ENCODE measurements at regions not wholly inside any gene's neighbourhood (a gene's known extent, or its start where the extent isn't known, plus 50 kb on each side); places are given as distances from the start of the nearest gene placed in this dataset.
A peak's percentile ranks its signal among the peaks of the same experiment; 100 is the strongest.

DNA sequence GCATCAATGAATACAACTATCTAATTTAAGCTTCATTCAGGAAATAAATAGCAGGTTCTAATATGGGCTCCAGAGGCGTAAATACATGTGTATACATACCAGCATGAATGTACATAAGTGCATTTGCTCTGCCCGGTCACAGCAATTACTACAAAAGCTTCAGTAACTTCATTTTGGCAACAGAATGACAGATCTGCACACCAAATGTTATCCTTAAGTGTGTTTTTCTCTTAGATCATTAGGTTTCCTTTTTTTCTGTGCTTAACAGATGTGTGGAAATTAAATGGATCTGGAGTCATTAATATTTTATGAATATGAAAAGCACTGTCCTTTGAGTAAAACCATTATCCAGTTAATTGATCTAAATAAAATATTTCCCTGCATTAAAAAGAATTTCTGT lies 159.0 kb upstream of the MEOX2 start:
- no peaks in the 10 kb centered on the region for H3K27me3 ChIP-seq (ENCODE audit: control insufficient read depth, insufficient read depth, low read length)
- DNase-seq: no peak
- H3K9me3 ChIP-seq (replicated peaks; ENCODE audit: control insufficient read depth, low read depth, low read length): no peaks in the 10 kb centered on the region
- H3K36me3 ChIP-seq (ENCODE audit: control insufficient read depth, insufficient read depth, low read length): no peaks in the 10 kb centered on the region
- no CpG with 5 or more reads among the region's 2 CpGs for WGBS (ENCODE audit: insufficient coverage)
- no peak overlapping the region for H3K27ac ChIP-seq (ENCODE audit: low read length)
- H3K4me1 ChIP-seq (ENCODE audit: control insufficient read depth, insufficient read depth, low read length): peaks cover 3% of the 10 kb centered on the region
- H3K4me3 ChIP-seq (ENCODE audit: low read length): no peak overlapping the region

DNA sequence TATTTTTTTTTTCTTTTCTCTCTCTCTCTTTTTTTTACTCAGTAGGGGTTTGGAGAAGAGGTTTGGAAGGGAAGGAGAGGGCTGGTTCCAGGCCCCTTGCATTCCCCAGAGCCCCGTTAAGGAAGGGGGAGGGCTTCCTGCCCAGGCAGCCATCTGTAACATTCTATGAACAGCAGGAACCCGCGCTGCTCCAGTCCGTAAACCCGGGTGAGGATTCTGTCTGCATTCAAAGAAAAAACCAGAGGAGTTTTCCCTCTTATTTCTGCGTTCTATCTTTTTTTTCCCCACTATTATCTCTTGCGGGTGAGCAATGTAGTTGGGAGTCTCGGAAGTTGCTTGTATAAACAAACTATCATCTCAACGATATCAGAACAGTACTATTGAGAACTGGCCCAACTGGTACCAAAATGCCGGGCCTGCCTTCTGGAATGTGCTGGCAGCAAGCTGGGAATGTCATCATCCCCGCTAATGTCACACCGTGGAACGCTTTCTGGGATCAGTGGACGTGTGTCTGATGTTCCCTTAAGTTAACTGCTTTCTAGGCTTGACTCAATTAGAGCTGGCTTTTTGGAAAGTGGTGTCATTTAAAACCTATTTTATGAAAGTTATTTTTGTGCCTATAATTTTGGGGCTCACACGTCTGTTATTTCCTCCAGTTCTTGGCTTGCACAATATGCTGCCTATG lies 153.1 kb upstream of the MEOX2 start:
- H3K27me3 ChIP-seq (ENCODE audit: control insufficient read depth, insufficient read depth, low read length): no peaks in the 10 kb centered on the region
- H3K27ac ChIP-seq (ENCODE audit: low read length): peak overlapping the region; percentile 96
- WGBS (ENCODE audit: insufficient coverage): 4% methylated on average over 6 of the region's 15 CpGs
- peak; percentile 96 for DNase-seq
- H3K36me3 ChIP-seq (ENCODE audit: control insufficient read depth, insufficient read depth, low read length): no peaks in the 10 kb centered on the region
- H3K4me1 ChIP-seq (ENCODE audit: control insufficient read depth, insufficient read depth, low read length): peaks cover 5% of the 10 kb centered on the region
- no peaks in the 10 kb centered on the region for H3K9me3 ChIP-seq (replicated peaks; ENCODE audit: control insufficient read depth, low read depth, low read length)
- H3K4me3 ChIP-seq (ENCODE audit: low read length): peak overlapping the region; percentile 40

DNA sequence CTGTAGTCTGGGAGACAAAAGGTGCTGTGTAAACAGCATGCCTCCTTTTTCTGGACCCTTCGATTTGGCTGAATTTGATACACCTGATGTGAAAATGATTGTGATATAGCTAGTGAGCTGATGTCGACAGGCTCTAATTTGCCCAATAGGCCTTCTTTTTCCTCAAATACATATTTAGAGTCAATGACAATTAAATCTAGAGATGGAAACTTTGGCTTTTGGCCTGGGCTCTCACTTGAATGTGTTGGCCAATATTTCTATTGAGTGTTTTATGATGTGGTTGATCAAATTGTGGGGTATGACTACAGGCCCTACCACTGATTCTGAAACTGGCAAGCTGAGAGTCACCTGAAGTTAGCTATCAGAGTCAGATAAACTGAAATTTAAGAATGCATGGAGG lies 151.8 kb upstream of the MEOX2 start:
- H3K27ac ChIP-seq (ENCODE audit: low read length): peak overlapping the region; percentile 96
- H3K36me3 ChIP-seq (ENCODE audit: control insufficient read depth, insufficient read depth, low read length): no peaks in the 10 kb centered on the region
- H3K27me3 ChIP-seq (ENCODE audit: control insufficient read depth, insufficient read depth, low read length): no peaks in the 10 kb centered on the region
- peak; percentile 65 for DNase-seq
- no peaks in the 10 kb centered on the region for H3K9me3 ChIP-seq (replicated peaks; ENCODE audit: control insufficient read depth, low read depth, low read length)
- H3K4me3 ChIP-seq (ENCODE audit: low read length): no peak overlapping the region
- H3K4me1 ChIP-seq (ENCODE audit: control insufficient read depth, insufficient read depth, low read length): peaks cover 5% of the 10 kb centered on the region
- WGBS (ENCODE audit: insufficient coverage): no CpG with 5 or more reads among the region's 2 CpGs

DNA sequence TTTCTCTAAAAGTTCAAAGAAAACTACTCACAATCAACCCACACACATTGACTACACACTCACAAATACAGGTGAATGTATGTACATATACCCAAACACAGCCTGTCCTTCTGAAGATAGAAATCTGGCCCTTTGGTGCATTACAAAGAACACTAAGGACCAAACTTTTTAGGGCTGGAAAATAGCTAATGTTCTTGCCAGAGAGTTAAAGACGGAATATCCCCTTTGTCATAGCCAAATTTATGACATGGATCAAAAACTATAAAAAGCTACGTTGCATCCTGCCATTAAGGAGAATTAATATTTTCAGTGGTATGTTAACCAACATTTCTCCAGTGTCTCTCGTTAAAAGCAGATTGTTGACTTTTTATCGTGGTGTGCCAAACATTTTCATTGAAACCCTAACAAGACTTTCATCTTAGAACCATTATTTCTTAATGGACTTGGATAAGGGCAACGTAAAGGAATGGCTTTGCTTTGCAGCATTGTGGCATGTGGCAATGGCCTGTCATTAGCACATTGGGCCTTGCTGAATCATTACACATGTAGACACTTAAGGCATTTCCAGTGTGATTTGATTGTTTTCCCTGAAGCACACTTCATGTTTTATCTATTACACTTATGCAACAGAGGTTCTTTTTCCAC lies 150.9 kb upstream of the MEOX2 start:
- Histone ChIP-seq H3K27ac (ENCODE audit: low read length) (peak overlapping the region; percentile 96), H3K9me3 (replicated peaks; ENCODE audit: control insufficient read depth, low read depth, low read length) (no peaks in the 10 kb centered on the region), H3K4me3 (ENCODE audit: low read length) (no peak overlapping the region), H3K4me1 (ENCODE audit: control insufficient read depth, insufficient read depth, low read length) (peaks cover 8% of the 10 kb centered on the region), H3K36me3 (ENCODE audit: control insufficient read depth, insufficient read depth, low read length) (no peaks in the 10 kb centered on the region), H3K27me3 (ENCODE audit: control insufficient read depth, insufficient read depth, low read length) (no peaks in the 10 kb centered on the region)
- no CpG with 5 or more reads among the region's 5 CpGs for WGBS (ENCODE audit: insufficient coverage)
- peak; percentile 86 for DNase-seq

DNA sequence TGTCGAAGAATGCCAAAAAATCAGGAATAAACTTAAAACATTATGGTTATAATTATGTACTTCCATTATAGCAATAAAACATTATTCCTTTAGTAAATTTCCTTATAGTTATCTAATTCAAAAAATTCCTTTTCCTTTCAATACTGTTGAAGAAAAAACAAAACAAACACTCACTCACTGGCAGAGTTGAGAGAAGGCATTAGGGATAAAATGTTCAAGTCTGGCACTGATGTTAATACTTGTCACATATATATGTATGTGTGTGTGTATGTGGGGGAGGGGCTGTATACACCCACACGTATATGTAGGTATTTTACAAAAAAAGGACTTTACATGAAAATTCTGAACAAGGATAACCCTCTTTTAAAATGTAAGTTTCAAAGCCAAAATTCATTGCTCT lies 150.2 kb upstream of the MEOX2 start:
- H3K4me1 ChIP-seq (ENCODE audit: control insufficient read depth, insufficient read depth, low read length): peaks cover 8% of the 10 kb centered on the region
- H3K36me3 ChIP-seq (ENCODE audit: control insufficient read depth, insufficient read depth, low read length): no peaks in the 10 kb centered on the region
- peak overlapping the region; percentile 96 for H3K27ac ChIP-seq (ENCODE audit: low read length)
- DNase-seq: peak; percentile 43
- no peaks in the 10 kb centered on the region for H3K9me3 ChIP-seq (replicated peaks; ENCODE audit: control insufficient read depth, low read depth, low read length)
- WGBS (ENCODE audit: insufficient coverage): no CpG with 5 or more reads among the region's 2 CpGs
- no peak overlapping the region for H3K4me3 ChIP-seq (ENCODE audit: low read length)
- H3K27me3 ChIP-seq (ENCODE audit: control insufficient read depth, insufficient read depth, low read length): no peaks in the 10 kb centered on the region

DNA sequence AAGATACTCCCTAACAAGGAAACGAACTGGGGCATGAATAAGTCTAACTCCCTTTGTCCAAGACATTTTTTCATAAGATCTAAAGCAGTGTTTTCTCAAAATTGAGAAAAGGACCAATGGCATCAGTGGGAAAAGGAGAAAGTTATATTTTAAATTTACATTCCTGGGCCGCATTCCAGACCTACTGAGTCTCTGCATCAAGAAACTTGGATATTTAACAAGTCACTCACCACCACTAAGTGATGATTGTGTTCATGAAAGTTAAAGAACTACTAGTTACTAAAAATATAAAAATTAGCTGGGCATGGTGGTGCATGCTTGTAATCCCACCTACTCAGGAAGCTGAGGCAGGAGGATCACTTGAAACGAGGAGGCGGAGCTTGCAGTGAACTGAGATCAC lies 149.6 kb upstream of the MEOX2 start:
- no CpG with 5 or more reads among the region's 4 CpGs for WGBS (ENCODE audit: insufficient coverage)
- Histone ChIP-seq H3K4me3 (ENCODE audit: low read length) (no peak overlapping the region), H3K4me1 (ENCODE audit: control insufficient read depth, insufficient read depth, low read length) (peaks cover 8% of the 10 kb centered on the region), H3K9me3 (replicated peaks; ENCODE audit: control insufficient read depth, low read depth, low read length) (no peaks in the 10 kb centered on the region), H3K36me3 (ENCODE audit: control insufficient read depth, insufficient read depth, low read length) (no peaks in the 10 kb centered on the region), H3K27ac (ENCODE audit: low read length) (no peak overlapping the region), H3K27me3 (ENCODE audit: control insufficient read depth, insufficient read depth, low read length) (no peaks in the 10 kb centered on the region)
- DNase-seq: no peak

DNA sequence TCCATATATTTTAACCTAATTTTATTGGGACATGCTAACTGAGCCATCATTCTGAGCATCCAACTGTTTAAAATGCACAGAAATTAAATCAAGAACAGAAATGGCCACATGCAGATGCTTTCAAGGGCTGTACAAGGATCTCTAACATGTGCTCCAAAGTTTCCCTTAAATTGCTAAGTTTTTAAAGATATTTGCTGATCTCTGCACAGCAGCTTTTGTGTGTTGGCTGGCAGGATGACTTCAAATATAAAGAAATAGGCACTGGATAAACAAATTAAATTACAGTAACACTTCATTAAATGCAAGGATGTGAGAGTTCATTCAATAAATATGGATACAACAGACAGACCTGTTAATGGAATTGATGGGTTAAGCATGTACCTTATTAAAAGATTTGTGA lies 148.0 kb upstream of the MEOX2 start:
- no peak overlapping the region for H3K4me3 ChIP-seq (ENCODE audit: low read length)
- H3K4me1 ChIP-seq (ENCODE audit: control insufficient read depth, insufficient read depth, low read length): peaks cover 5% of the 10 kb centered on the region
- H3K9me3 ChIP-seq (replicated peaks; ENCODE audit: control insufficient read depth, low read depth, low read length): no peaks in the 10 kb centered on the region
- no peak for DNase-seq
- H3K27ac ChIP-seq (ENCODE audit: low read length): no peak overlapping the region
- H3K36me3 ChIP-seq (ENCODE audit: control insufficient read depth, insufficient read depth, low read length): no peaks in the 10 kb centered on the region
- H3K27me3 ChIP-seq (ENCODE audit: control insufficient read depth, insufficient read depth, low read length): no peaks in the 10 kb centered on the region

DNA sequence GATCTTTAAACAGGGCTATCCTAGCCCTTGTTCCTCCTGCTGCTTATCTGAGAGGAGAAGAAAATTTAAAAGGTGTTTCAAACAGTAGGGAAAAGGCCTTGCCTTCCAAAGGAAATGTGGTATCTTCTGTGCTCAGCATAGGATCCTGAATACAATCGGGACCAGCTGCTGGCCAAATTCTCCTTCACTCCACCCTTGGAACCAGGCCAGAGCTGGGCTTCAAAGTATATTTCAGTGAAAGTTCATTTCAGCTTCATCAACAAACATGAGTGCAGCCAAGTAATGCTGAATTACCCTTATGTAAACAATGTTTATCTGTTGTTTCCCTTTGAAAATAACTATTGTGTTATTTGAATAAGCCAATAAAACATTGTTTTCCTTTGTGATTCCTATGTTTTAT lies 146.5 kb upstream of the MEOX2 start:
- H3K9me3 ChIP-seq (replicated peaks; ENCODE audit: control insufficient read depth, low read depth, low read length): no peaks in the 10 kb centered on the region
- WGBS (ENCODE audit: insufficient coverage): no CpG with 5 or more reads among the region's 1 CpG
- DNase-seq: peak; percentile 81
- H3K36me3 ChIP-seq (ENCODE audit: control insufficient read depth, insufficient read depth, low read length): no peaks in the 10 kb centered on the region
- no peaks in the 10 kb centered on the region for H3K27me3 ChIP-seq (ENCODE audit: control insufficient read depth, insufficient read depth, low read length)
- H3K27ac ChIP-seq (ENCODE audit: low read length): peak overlapping the region; percentile 37
- H3K4me1 ChIP-seq (ENCODE audit: control insufficient read depth, insufficient read depth, low read length): peaks cover 3% of the 10 kb centered on the region
- H3K4me3 ChIP-seq (ENCODE audit: low read length): no peak overlapping the region

DNA sequence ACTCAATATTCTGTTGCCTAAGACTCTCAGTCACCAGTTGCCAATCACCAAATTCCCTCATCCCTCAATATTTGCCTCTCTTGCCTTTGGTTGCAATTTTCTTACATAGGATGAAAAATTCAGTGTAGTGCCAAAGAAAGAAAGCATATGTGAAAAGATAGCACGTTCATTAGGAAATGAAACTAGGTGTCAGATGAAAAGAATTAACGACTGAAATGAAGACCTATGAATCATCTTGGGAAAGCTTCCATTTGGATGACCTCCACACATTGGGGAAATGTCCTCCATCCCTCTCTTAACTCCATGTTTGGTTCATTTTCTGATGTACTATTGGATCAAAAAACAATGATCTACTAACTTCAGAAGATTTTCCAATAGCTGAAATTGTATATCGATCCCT lies 145.1 kb upstream of the MEOX2 start:
- WGBS (ENCODE audit: insufficient coverage): 63% methylated on average over 2 of the region's 3 CpGs
- Histone ChIP-seq H3K27me3 (ENCODE audit: control insufficient read depth, insufficient read depth, low read length) (no peaks in the 10 kb centered on the region), H3K9me3 (replicated peaks; ENCODE audit: control insufficient read depth, low read depth, low read length) (no peaks in the 10 kb centered on the region), H3K4me1 (ENCODE audit: control insufficient read depth, insufficient read depth, low read length) (peaks cover 3% of the 10 kb centered on the region), H3K27ac (ENCODE audit: low read length) (no peak overlapping the region), H3K36me3 (ENCODE audit: control insufficient read depth, insufficient read depth, low read length) (no peaks in the 10 kb centered on the region), H3K4me3 (ENCODE audit: low read length) (no peak overlapping the region)
- no peak for DNase-seq

DNA sequence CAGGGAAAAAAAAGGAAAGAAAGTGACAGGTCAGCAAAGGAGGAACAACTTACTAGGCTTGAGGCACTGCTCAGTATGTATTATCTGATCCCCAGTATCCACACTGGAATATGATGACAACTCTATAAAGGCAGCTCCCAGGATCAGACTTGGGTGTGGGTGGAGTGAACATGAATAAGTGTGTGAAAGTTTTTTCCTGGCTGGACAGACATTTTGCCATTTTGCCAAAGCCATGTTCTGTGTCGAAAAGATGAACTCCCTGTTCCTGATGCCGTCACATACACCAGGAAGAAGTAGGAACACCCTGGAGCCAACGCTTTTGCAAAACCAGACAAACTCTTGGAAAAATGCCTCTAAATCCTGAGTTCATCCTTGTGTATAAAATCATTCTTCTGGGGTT lies 143.2 kb upstream of the MEOX2 start:
- H3K36me3 ChIP-seq (ENCODE audit: control insufficient read depth, insufficient read depth, low read length): no peaks in the 10 kb centered on the region
- H3K4me1 ChIP-seq (ENCODE audit: control insufficient read depth, insufficient read depth, low read length): peaks cover 3% of the 10 kb centered on the region
- H3K4me3 ChIP-seq (ENCODE audit: low read length): no peak overlapping the region
- WGBS (ENCODE audit: insufficient coverage): no CpG with 5 or more reads among the region's 3 CpGs
- no peaks in the 10 kb centered on the region for H3K27me3 ChIP-seq (ENCODE audit: control insufficient read depth, insufficient read depth, low read length)
- no peak overlapping the region for H3K27ac ChIP-seq (ENCODE audit: low read length)
- H3K9me3 ChIP-seq (replicated peaks; ENCODE audit: control insufficient read depth, low read depth, low read length): no peaks in the 10 kb centered on the region
- peak; percentile 77 for DNase-seq

Measured in muscle of leg (tissue), 3 donors.